Panc1 (cell line): ENCODE measurements at regions not wholly inside any gene's neighbourhood (a gene's known extent, or its start where the extent isn't known, plus 50 kb on each side); places are given as distances from the start of the nearest gene placed in this dataset.

Experiments used
- ATAC-seq: fragments of 200-7000 bp; cut with Tn5 transposase; 2 replicates; pipeline ENCODE4 v1.9.1; 2020; ENCODE audit warnings: mild to moderate bottlenecking, moderate library complexity
- BruUV-seq: library from RNA; stranded (reverse); fragments of 400-500 nt; replicated peaks from 2 replicates; lab custom pipeline; 2021; lab: Mats Ljungman, UMichigan
- CTCF ChIA-PET: fragments of 300-600 bp; sonication (Branson Sonifier 250); formaldehyde crosslinking; loops from one replicate; lab custom pipeline; 2022; ENCODE audit warnings: antibody characterized with exemption; lab: Charles Lee
- POLR2A ChIA-PET: fragments of 300-600 bp; sonication (Branson Sonifier 250); formaldehyde crosslinking; loops from one replicate; lab custom pipeline; 2022; ENCODE audit warnings: antibody characterized with exemption; lab: Charles Lee
- DNase-seq: peaks from one replicate; pipeline ENCODE4 v3.0.0-alpha.2; 2010; ENCODE audit warnings: low read depth, low spot score
- H3K27ac ChIP-seq: 2 replicates; pipeline ENCODE4 v1.5.1; 2011; ENCODE audit warnings: mild to moderate bottlenecking, low read length, inconsistent platforms
- H3K27me3 ChIP-seq: fragments of 200-500 bp; sonication (Bioruptor generic); 2 replicates; pipeline ENCODE4 v1.6.0; 2014; ENCODE audit warnings: low read length, inconsistent platforms; ENCODE audit not compliant: control insufficient read depth, insufficient read depth
- H3K36me3 ChIP-seq: fragments of 200-500 bp; sonication (Bioruptor generic); 2 replicates; pipeline ENCODE4 v1.5.1; 2014; ENCODE audit warnings: inconsistent platforms, mild to moderate bottlenecking, low read length, moderate library complexity; ENCODE audit not compliant: control insufficient read depth, insufficient read depth
- H3K4me1 ChIP-seq: 2 replicates; pipeline ENCODE4 v1.5.1; 2011; ENCODE audit warnings: inconsistent platforms, mild to moderate bottlenecking, low read length, moderate library complexity; ENCODE audit not compliant: control insufficient read depth, insufficient read depth
- H3K4me3 ChIP-seq, 2 experiments: 2 replicates each; pipeline ENCODE4 v1.5.1; 2011 to 2012; ENCODE audit warnings: low read depth in 2 of 2, low read length in 2 of 2, mild to moderate bottlenecking in 2 of 2, inconsistent platforms in 1 of 2, moderate library complexity in 1 of 2
- H3K9me3 ChIP-seq: fragments of 200-500 bp; sonication (Bioruptor generic); 2 replicates; pipeline ENCODE4 v1.5.1; 2014; ENCODE audit warnings: low read depth, mild to moderate bottlenecking, inconsistent platforms, low read length, moderate library complexity; ENCODE audit not compliant: control insufficient read depth, insufficient read depth
- CTCF ChIP-seq: fragments of 450-650 bp; IDR thresholded peaks from 2 replicates; pipeline ENCODE4 v1.5.1; 2017; ENCODE audit warnings: mild to moderate bottlenecking
- POLR2AphosphoS5 ChIP-seq: IDR thresholded peaks from 2 replicates; pipeline ENCODE4 v1.6.1; 2012; ENCODE audit warnings: mild to moderate bottlenecking, low read depth, low read length, moderate library complexity
- REST ChIP-seq, 2 experiments: IDR thresholded peaks; 2 replicates each; pipeline ENCODE4 v1.6.1; 2011 to 2012; ENCODE audit warnings: low read depth in 2 of 2, control low read depth in 1 of 2, low read length in 1 of 2, mild to moderate bottlenecking in 1 of 2, moderate library complexity in 1 of 2; ENCODE audit not compliant: insufficient read depth in 1 of 2
- SIN3A ChIP-seq: IDR thresholded peaks from 2 replicates; pipeline ENCODE4 v1.6.1; 2012; ENCODE audit warnings: low read depth, mild to moderate bottlenecking, low read length, moderate library complexity, borderline replicate concordance; ENCODE audit not compliant: insufficient read depth
- TCF7L2 ChIP-seq: IDR thresholded peaks from 2 replicates; pipeline ENCODE4 v1.6.1; 2011; ENCODE audit warnings: mild to moderate bottlenecking, low read depth, low read length, inconsistent platforms
- in situ Hi-C: cut with HindIII; loops from 2 replicates; pipeline ENCODE4 v1.10.0; 2016; ENCODE audit warnings: low sequenced_read_pairs, low pct_unique_long_range_greater_than_20kb
- intact Hi-C: fragments of 100-400 bp; cut with micrococcal nuclease; formaldehyde crosslinking; loops from one replicate; pipeline ENCODE4 v1.10.0; 2022; ENCODE audit not compliant: unreplicated experiment

- in situ Hi-C loops (no loop called here), intact Hi-C loops (no loop called here)
- Histone ChIP-seq H3K9me3 (no peaks in the 10 kb centered on the region), H3K27me3 (no peaks in the 10 kb centered on the region), H3K36me3 (no peaks in the 10 kb centered on the region), H3K4me3 (no peak overlapping the region), H3K4me1 (no peaks in the 10 kb centered on the region), H3K27ac (no peak overlapping the region)
- ChIA-PET POLR2A (no interaction called here), CTCF (no interaction called here)
- no TSS peak for BruUV-seq
- TF ChIP-seq TCF7L2 (no peak), SIN3A (no peak), REST (IDR thresholded peaks at IDR 0.05; ENCODE audit: insufficient read depth in 1 of 2, low read depth in 2 of 2, low read length in 1 of 2) (no peak), CTCF (no peak), POLR2AphosphoS5 (no peak)
- no peak for ATAC-seq
- no peak for DNase-seq
Measured at GRCh38 chr12:29960122-29960521, 176.4 kb upstream of the TMTC1 start.

- ChIA-PET POLR2A (no interaction called here), CTCF (no interaction called here)
- TF ChIP-seq SIN3A: no peak
- no peak for TF ChIP-seq POLR2AphosphoS5
- H3K4me3 ChIP-seq: no peak overlapping the region
- H3K9me3 ChIP-seq: no peaks in the 10 kb centered on the region; the same call in 1 of the 2 replicates
- H3K4me1 ChIP-seq: no peaks in the 10 kb centered on the region
- no peak for DNase-seq
- intact Hi-C loops: no loop called here
- ATAC-seq: no peak
- no peaks in the 10 kb centered on the region for H3K27me3 ChIP-seq
- no peak overlapping the region for H3K27ac ChIP-seq
- in situ Hi-C loops: no loop called here
- no TSS peak for BruUV-seq
- H3K36me3 ChIP-seq: no peaks in the 10 kb centered on the region
Measured at GRCh38 chr12:29957835-29958234, 174.1 kb upstream of the TMTC1 start.

GRCh38 chr12:29945904-29946303 lies 162.2 kb upstream of the TMTC1 start:
- ChIA-PET CTCF (no interaction called here), POLR2A (no interaction called here)
- Histone ChIP-seq H3K27ac (no peak overlapping the region), H3K27me3 (no peaks in the 10 kb centered on the region), H3K4me1 (no peaks in the 10 kb centered on the region), H3K36me3 (no peaks in the 10 kb centered on the region), H3K4me3 (no peak overlapping the region), H3K9me3 (no peaks in the 10 kb centered on the region; the same call in 1 of the 2 replicates)
- no peak for ATAC-seq
- in situ Hi-C loops (no loop called here), intact Hi-C loops (no loop called here)
- TF ChIP-seq TCF7L2 (no peak), REST (IDR thresholded peaks at IDR 0.05; ENCODE audit: insufficient read depth in 1 of 2, low read depth in 2 of 2, low read length in 1 of 2) (no peak), SIN3A (no peak), POLR2AphosphoS5 (no peak), CTCF (no peak)
- BruUV-seq: no TSS peak
- DNase-seq: no peak
